HG02885 (cell line): ENCODE measurements at regions not wholly inside any gene's neighbourhood (a gene's known extent, or its start where the extent isn't known, plus 50 kb on each side); places are given as distances from the start of the nearest gene placed in this dataset.
"Not testable (repeated sequence)": the region's sequence is repeated elsewhere in the genome, so short reads cannot be mapped to it uniquely, and the experiment has no call there.

Source experiments
- ATAC-seq: cut with Tn5 transposase; IDR thresholded peaks from one replicate; pipeline ENCODE4 v1.9.1; 2021; ENCODE audit warnings: mild to moderate bottlenecking; ENCODE audit not compliant: unreplicated experiment, poor library complexity

DNA sequence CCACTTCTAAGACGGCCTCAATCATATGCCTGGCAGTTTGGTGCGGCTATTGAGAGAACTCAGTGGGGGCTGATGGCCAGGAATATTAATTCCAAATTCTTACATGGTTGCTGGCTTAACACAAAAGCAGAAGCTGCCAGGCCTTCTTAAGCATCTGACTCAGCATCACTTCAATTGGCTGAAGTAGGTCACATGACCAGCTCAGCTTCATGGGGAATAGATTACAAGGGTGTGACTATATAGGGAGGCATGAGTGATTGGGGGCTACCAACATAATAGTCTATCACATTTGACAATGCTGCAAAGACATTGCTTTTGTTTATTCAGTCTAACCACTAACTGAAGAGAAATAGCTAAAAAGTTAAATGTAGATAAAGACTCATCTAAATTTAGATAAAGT, 101.6 kb upstream of the ANKRD28 start:
- ATAC-seq, result no peak

DNA sequence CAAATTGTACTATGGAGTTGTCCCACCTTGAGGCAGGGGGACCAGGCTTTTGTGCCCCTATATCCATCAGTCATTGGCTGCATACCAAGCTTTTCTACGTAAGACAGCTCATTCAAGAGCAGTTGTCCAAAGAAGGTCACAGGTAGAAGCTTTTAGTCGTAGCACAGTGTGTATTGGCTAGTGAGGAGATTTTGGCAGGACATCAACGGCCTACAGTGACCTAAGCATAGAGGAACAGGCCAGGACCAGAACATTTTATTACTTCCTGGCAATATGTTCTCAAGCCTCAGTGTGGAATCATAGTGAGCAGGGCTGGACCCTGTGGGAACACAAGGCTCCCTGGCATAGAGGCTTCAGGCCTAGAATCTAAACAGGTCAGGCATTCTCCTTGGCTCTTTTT, 105.4 kb upstream of the ANKRD28 start:
- ATAC-seq, result no peak

DNA sequence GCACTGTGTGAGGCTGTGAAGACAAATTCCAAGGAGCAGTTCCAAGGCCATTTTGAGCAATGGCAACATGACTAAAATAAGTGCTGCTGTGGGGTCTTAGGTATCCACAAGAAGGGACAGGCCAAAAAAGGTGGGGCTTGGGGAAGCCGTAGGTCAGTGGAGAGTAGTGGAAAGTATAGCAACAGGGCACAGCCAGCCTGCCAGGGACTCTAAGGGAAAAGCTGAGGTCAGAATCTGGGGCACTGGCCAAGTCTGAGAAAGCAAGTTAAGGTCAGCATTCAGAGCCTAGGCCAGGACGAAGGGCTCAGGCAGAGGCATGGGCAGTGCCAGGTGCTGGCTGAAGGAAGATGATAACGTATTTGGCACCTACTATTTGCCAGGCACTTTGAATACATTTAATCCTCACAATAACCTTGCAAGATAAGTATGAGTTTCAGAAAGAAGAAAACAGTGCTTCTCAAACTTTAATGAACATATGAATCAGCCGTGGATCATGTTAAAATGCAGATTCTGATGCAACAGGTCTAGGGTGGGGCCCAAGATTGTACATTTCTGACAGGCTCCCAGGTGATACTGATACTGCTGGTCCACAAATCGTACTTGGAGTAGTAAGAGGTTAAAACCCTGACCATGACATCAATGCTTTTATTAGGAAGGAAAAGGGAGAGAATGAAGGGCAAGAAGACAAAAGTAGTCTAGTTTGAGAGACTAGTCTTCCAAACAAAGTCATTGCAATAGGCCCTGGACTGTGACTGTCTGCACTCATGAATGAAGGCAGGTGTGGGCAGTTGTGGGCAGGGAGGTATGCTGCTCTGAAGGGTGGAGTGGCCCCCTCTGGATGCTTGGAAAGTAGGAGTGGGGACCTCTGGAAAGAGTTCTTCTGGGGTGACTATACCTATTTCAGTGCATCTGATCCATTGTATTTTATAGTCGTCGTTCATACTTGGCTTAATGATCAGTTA, 106.3 kb upstream of the ANKRD28 start:
- ATAC-seq, result no peak

DNA sequence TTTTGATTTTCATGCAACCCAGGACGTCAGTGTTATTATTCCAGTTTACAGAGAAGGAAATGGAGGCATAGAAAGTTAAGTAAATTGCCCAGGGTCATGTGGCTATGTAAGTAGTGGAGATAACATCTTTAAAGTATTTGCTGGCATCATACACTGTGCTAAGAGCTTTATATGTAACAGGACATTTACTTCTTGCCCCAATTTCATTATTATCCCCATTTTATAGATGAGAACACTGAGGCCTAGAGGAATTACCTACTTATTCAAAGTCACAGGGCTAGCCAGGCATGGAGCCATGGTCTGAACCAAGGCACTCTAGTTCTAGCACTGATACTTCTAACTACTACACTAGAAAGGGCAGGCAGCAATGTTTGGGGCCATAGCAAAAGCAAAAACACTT, 107.3 kb upstream of the ANKRD28 start:
- no peak for ATAC-seq

DNA sequence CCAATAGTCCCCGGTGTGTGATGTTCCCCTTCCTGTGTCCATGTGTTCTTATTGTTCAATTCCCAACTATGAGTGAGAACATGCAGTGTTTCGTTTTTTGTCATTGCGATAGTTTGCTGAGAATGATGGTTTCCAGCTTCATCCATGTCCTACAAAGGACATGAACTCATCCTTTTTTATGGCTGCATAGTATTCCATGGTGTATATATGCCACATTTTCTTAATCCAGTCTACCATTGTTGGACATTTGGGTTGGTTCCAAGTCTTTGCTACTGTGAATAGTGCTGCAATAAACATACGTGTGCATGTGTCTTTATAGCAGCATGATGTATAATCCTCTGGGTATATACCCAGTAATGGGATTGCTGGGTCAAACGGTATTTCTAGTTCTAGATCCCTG, 109.6 kb upstream of the ANKRD28 start:
- ATAC-seq, result not testable (repeated sequence)

DNA sequence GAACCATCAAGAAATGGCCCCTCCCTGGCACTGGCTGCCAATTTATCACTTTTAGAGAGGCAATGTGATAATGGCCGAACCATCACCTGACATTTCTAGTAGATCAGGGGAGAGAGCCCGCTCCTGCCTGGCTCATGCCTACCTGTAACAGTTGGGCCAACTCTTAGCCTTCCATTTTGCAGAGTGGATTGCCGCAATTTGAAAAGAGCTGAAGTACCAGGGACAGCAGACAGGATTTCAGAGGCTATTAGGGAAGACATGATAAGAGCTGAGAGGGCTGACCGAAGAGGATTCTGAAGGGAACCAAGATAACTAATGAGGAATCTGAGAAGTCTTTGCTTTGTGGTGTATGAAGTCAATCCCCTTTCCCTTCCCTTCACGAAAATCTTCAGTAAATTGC, 121.2 kb upstream of the ANKRD28 start:
- no peak for ATAC-seq

DNA sequence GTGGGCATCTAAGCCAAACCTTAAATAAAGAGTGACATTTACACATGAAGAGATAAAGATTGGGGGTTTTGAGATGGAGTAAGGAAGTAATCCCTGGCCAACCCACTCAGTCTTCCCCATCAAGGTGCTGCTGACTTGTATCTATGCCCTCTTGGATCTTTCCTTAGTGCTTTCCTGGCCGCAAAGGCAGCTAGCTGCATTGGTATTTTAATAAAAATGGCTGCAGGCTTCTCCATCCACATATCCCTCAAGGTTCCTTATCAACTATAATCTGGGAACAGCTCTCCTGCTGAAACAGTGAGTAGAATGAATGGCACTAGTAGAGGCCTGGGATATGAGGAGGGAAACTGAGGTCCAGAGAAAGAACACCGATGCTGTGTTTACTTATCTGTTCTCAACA, 122.2 kb upstream of the ANKRD28 start:
- ATAC-seq, result no peak

GRCh38 chr3:15923640-15924405, 126.0 kb upstream of the ANKRD28 start:
- no peak for ATAC-seq

DNA sequence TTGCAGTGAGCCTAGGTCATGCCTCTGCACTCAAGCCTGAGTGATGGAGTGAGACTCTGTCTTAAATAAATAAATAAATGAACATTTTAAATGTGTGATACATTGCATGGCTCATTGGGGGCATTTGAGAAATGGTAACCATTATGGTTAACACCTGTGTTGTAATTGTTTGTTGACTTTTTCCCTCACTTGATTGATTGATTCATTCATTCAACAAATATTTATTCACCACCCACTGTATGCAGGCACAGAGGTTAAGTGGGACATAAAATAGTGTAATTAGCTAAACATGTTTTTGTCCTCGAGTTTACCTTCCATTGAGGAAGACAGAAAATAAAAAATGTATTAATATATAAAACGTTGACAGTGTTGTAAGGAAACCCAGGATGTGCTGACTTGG, 127.1 kb upstream of the ANKRD28 start:
- ATAC-seq, result no peak

GRCh38 chr3:15926871-15927270, 129.1 kb upstream of the ANKRD28 start:
- no peak for ATAC-seq

GRCh38 chr3:15927969-15928368, 130.2 kb upstream of the ANKRD28 start:
- no peak for ATAC-seq

DNA sequence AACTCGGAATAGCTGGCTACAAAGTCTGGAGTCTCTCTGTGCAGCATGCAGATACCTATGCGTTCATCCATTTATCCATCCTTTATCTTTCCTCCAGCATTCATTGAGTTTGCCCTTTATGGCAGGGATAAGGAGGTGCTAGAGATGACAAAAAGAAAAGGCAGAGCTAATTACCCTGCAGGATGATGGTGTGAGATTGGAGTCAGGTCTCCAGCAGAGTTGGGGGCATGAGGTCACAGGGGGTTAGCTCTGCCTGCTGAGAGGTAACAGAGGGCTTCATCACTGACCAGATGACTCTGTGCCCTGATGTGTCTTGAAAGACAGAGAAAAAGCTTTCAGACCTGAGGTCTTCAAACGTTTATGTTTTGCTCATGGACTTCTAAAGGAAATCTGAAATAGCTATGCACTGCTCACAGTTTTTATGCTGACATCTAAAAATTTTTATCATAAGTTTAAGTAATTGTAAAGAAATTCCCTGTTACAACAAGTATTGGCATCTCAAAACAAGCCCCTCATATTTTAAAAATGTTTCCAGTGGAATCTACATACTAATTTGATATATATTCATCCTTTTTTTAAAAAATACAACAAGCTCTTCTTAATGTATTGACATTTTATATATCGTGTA, 132.3 kb upstream of the ANKRD28 start:
- ATAC-seq, result no peak

DNA sequence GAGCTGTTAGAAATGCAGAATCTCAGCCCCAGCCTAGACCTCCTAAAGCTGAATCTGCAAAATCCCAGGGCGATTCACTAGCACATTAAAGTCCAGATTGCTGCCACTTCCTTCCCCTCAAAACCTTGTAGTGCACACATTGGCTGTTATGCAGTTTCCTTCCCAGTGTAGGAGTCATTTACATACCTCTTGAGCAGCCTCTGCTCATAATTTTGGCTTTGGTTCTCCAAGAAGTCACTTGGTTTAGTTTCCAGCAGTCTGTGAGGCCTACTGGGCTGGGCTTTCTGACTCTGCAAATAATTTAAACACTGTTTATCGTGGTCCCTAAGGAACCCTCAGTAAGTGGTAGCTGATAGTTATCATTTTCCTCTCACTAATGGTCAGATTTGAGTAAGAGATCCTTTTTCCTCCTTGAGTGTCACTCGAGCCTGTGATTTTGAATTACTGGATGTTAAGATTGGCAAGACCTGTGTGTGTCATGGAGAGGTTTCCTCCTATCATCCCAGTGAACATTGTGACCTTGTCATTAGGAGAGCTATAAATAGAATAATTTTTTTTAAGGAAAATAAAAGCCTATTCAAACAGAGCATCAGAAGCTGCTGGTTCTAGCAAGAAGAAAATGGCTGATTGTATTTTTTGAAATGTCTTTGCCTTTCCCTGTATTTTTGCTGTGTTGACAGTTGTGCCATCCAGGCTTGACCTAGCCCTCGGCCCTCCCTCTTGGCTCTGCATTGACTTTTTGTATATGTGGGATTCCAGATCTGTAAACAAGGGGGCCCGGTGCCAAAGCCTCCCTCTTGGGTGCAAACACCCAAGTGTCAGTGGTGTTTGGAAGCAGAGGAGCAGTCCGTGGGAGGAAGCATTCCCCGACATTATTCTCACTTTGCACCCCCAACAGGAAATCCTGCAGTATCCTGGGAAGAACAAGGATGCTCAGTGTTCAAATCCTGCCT, 134.8 kb upstream of the ANKRD28 start:
- ATAC-seq, result no peak

DNA sequence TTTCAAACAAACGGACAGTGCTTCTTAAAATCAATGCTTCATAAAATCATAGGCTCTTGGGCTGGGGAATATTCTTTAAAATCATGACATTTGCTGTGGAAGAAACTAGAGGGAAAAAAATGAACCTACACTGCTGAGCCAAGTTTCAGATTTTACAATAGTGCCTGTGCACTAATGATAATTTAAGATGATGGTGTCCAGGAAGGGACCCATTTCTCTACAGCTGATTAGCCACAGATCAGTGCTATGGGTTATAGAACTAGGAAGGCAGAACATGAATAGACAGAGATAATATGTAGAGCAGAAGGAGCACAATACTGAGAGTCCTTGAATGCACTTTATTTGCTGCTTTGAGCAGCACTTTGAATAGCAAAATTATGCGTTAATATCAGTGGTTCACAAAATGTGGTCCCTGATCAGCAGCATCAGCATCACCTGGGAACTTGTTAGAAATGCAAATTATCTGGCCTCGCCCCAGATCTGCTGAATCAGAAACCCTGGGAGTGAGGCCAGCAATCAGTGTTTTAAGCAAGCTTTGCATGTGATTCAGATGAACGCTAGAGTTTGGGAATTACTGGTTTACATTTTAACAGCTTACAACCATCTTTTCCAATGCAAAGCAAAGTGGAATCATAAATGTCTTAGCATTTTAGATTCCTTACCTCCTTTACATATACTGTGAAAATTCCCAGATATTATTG, 135.8 kb upstream of the ANKRD28 start:
- no peak for ATAC-seq

- no peak for ATAC-seq
Measured at GRCh38 chr3:15934389-15935195, 136.8 kb upstream of the ANKRD28 start.

- ATAC-seq, result no peak
Measured at GRCh38 chr3:15936312-15936711, 138.5 kb upstream of the ANKRD28 start.

- no peak for ATAC-seq
Measured at GRCh38 chr3:15940641-15941040, 142.9 kb upstream of the ANKRD28 start.

DNA sequence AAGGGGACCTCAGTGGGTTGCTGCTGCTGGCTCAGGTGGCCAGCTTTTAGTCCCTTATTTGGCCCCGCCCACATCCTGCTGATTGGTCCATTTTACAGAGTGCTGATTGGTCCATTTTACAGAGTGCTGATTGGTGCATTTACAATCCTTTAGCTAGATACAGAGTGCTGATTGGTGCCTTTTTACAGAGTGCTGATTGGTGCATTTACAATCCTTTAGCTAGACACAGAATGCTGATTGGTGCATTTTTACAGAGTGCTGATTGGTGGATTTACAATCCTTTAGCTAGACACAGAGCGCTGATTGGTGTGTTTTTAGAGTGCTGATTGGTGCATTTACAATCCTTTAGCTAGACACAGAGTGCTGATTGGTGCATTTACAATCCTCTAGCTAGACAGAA, 143.7 kb upstream of the ANKRD28 start:
- ATAC-seq, result not testable (repeated sequence)

GRCh38 chr3:15941958-15942357, 144.2 kb upstream of the ANKRD28 start:
- no peak for ATAC-seq
